ENCODE measurements at regions not wholly inside any gene's neighbourhood (a gene's known extent, or its start where the extent isn't known, plus 50 kb on each side); places are given as distances from the start of the nearest gene placed in this dataset.

DNA sequence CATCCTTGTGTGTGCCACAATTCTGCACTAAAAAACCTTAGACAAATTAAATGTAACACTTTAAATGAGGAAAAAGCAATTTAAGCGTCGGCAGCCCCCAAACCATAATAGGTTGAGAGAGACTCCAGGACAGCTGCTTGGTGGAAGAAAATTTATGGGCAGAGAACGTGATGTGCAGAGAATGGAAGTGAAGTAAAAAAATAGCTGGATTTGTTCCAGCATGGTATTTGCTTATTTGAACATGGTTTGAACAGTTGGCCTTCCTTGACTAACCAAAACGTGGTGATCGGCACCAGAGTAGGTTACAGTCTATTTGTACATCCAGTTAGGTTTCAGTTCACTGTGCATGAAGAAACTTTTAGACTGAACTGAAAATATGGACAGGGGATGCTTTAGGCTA, 343.0 kb upstream of the CPEB2 start:
- DNase-seq (ENCODE audit: low read depth): no peak

DNA sequence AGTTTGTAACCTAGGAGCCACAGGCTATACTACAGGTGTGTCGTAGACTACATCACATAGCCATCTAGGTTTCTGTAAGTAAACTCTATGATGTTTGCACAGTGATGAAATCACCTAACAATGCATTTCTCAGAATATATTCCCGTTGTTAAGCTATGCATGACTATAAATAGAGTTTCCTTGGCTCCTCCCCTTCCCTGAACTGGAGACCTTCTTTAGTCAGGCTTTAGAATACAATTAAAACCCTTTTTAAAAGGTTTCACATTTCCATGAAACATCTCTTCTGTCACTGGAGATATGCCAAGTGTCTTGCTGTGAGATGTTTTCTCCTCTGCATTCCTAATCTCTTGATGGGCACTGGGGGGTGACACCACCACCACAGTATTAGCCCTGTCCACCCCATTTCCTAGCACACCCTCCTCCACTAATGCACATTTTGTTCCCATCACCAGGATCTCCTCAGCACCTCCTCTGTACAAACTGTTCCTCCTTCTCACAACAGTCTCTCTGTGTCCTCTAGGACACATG, 334.6 kb upstream of the CPEB2 start:
- H3K4me3 ChIP-seq (ENCODE audit: low read depth, low read length): no peak overlapping the region
- TF ChIP-seq, protein P1, sequence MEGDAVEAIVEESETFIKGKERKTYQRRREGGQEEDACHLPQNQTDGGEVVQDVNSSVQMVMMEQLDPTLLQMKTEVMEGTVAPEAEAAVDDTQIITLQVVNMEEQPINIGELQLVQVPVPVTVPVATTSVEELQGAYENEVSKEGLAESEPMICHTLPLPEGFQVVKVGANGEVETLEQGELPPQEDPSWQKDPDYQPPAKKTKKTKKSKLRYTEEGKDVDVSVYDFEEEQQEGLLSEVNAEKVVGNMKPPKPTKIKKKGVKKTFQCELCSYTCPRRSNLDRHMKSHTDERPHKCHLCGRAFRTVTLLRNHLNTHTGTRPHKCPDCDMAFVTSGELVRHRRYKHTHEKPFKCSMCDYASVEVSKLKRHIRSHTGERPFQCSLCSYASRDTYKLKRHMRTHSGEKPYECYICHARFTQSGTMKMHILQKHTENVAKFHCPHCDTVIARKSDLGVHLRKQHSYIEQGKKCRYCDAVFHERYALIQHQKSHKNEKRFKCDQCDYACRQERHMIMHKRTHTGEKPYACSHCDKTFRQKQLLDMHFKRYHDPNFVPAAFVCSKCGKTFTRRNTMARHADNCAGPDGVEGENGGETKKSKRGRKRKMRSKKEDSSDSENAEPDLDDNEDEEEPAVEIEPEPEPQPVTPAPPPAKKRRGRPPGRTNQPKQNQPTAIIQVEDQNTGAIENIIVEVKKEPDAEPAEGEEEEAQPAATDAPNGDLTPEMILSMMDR (IDR thresholded peaks at IDR 0.05; ENCODE audit: low read depth, low read length, missing control alignments): no peak
- no peak for DNase-seq (ENCODE audit: low read depth)

More for the DNA sequence above, 343.0 kb upstream of the CPEB2 start:
- TF ChIP-seq, protein P1 (IDR thresholded peaks at IDR 0.05; ENCODE audit: low read depth, low read length, missing control alignments): no peak
- H3K4me3 ChIP-seq (ENCODE audit: low read depth, low read length): no peak overlapping the region

DNA sequence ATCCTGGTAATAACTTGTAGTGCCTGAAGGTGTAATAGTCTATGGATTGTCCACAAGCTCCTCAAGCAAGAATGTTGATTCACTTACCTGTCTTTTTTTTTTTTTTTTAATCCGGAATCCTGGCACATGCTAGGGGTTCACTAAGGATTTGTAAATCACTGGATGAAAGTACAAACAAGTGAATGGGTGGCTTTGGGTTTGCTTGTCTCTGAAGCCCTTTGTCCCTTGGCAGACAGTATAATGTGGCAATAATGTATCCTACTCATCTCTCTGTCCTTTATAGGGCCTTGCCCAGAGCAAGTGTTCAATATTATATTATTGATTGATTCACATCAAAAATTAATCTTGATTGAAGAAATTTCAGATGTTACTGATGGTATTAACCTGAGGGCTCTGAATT, 334.0 kb upstream of the CPEB2 start:
- TF ChIP-seq, protein P1 (IDR thresholded peaks at IDR 0.05; ENCODE audit: low read depth, low read length, missing control alignments): no peak
- DNase-seq (ENCODE audit: low read depth): no peak
- no peak overlapping the region for H3K4me3 ChIP-seq (ENCODE audit: low read depth, low read length)

DNA sequence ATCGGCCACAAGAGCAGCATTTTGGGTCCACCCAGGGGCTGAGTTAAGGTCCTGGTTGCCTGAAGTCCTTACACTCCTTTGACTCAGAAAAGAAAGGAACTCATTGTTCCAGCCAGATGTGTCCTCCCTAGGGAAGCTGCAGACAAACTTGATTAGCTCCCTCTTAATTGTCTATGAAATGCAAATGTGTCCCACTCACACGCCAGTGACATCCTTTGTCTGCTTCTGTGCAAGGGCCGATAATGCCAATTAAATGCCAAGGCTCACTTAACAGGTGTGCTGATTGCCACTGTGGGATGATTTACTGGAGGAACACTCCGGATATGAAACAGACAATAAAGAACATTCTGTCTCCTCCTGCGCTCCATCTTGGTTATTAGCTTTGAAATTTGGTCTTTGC, 332.9 kb upstream of the CPEB2 start:
- TF ChIP-seq, protein P1 (IDR thresholded peaks at IDR 0.05; ENCODE audit: low read depth, low read length, missing control alignments): no peak
- no peak overlapping the region for H3K4me3 ChIP-seq (ENCODE audit: low read depth, low read length)
- DNase-seq (ENCODE audit: low read depth): no peak

DNA sequence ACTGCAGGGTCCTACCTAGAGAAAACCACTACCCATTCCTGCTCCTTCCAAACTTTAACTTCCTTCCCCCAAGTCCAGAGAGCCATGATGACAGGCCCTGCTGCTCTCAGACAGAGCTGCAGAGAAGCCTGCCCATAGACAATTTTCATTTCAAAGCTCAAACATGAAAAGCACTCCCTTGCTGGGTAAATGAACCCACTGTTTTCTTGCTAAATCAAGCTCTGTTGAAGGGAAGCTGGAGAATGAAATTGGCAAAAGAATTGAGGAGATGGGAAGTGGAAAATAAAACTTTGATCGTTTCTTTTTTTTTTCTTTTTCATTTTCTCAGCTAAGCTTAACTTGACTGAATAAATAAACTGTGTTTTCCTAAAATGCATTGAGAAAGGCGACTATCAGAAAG, 331.1 kb upstream of the CPEB2 start:
- no peak for DNase-seq (ENCODE audit: low read depth)
- TF ChIP-seq, protein P1 (IDR thresholded peaks at IDR 0.05; ENCODE audit: low read depth, low read length, missing control alignments): no peak

DNA sequence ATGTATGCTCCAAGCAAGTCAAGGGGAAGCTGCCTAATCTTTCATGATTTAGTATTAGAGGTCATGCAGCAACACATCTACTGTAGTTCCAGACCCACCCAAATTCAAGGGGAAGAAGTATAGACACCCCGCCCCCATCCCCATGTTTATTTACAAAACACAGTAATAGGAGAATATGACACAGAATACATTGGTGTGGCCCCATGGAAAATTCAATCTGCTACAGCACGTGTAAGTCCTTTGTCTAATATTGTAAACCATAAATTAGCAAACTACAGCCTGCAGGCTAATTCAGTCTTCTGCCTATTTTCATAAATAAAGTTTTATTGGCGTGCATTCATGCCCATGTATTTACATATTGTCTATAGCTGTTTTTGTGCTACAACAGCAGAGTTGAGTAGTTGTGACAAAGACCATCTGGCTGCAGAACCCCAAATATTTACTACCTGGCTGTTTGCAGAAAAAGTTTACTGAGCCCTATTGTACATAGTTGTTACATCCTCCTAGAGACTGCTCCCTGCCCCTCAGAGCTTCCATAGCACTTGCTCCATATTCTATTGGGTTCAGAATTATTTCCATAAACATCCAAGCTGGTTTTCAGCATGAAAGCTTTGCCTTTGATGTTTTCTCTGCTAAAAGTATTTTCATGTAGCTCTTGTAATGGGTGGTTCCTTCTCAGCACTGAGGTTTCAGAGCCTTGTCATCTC, 326.8 kb upstream of the CPEB2 start:
- no peak for DNase-seq (ENCODE audit: low read depth)
- H3K4me3 ChIP-seq (ENCODE audit: low read depth, low read length): no peak overlapping the region
- TF ChIP-seq, protein P1 (IDR thresholded peaks at IDR 0.05; ENCODE audit: low read depth, low read length, missing control alignments): no peak

More for the DNA sequence above, 331.1 kb upstream of the CPEB2 start:
- no peak overlapping the region for H3K4me3 ChIP-seq (ENCODE audit: low read depth, low read length)

DNA sequence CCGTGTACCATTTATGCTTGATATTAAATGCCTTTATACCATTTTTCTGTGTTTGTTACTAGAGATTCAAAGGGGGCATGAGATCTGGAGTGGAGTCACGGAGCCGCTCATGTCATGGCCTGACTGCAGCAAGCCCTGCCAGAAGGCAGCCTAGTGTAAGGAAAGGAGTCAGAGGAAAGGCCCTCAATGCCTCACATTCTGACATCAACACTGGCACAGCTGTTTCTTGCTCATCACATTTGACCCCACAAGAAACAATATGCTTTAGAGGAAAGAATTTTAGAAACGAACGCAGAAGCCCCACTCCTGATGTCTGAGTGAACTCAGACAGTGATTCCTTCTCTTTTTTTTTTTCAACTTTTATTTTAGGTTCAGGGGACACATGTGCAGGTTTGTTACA, 322.4 kb upstream of the CPEB2 start:
- no peak overlapping the region for H3K4me3 ChIP-seq (ENCODE audit: low read depth, low read length)
- TF ChIP-seq, protein P1 (IDR thresholded peaks at IDR 0.05; ENCODE audit: low read depth, low read length, missing control alignments): no peak
- no peak for DNase-seq (ENCODE audit: low read depth)

All from GM12864 (cell line).